ENCODE measurements at regions not wholly inside any gene's neighbourhood (a gene's known extent, or its start where the extent isn't known, plus 50 kb on each side); places are given as distances from the start of the nearest gene placed in this dataset.

DNA sequence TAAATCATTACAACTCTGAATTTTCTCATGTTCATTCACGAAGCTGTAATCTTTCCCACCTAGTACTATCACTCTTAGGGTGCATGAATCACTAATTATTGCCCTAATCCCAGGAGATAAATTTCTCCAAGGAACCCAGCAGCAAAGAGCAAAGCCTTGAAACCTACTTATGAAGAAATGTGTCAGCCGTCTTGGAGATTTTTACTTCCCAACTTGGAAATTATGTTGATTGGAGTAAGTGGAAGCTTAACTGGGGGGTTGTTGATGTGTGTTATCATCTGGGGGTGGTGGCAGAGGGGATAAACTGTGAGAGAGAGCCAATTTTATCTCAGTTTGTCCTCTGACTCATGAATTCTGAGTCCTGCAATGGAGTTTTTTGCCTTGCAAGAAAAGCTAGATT, 440.5 kb upstream of the WWC1 start:
- Histone ChIP-seq H3K4me3 (ENCODE audit: control extremely low read depth in 1 of 5, extremely low read depth in 1 of 5, insufficient read depth in 1 of 5, low read depth in 2 of 5, low read length in 4 of 5) (no peak overlapping the region), H3K4me1 (ENCODE audit: control insufficient read depth in 2 of 2, insufficient read depth in 2 of 2, low read length in 2 of 2) (no peaks in the 10 kb centered on the region), H3K9me3 (ENCODE audit: control extremely low read depth in 1 of 3, control insufficient read depth in 2 of 3, insufficient read depth in 1 of 3, low read length in 2 of 3) (no peaks in the 10 kb centered on the region), H3K9ac (ENCODE audit: low read length) (no peak overlapping the region), H3K79me2 (ENCODE audit: control insufficient read depth, insufficient read depth, low read length) (no peaks in the 10 kb centered on the region), H3K27ac (ENCODE audit: low read length in 2 of 2) (no peak overlapping the region), H3K36me3 (replicated peaks in 1 of 2; ENCODE audit: control extremely low read depth in 1 of 2, control insufficient read depth in 1 of 2, extremely low read depth in 1 of 2, insufficient read depth in 2 of 2, low read length in 1 of 2) (no peaks in the 10 kb centered on the region), H3K27me3 (replicated peaks in 1 of 4; ENCODE audit: control extremely low read depth in 1 of 4, control insufficient read depth in 3 of 4, insufficient read depth in 4 of 4, low read length in 3 of 4) (no peaks in the 10 kb centered on the region), H3K4me2 (replicated peaks; ENCODE audit: low read depth, low read length, poor library complexity, severe bottlenecking) (no peak overlapping the region), H4K20me1 (ENCODE audit: control insufficient read depth, insufficient read depth, low read length, poor library complexity, severe bottlenecking) (no peaks in the 10 kb centered on the region), H2AFZ (ENCODE audit: insufficient read depth, low read depth, low read length, poor library complexity, severe bottlenecking) (no peak overlapping the region)
- no peak for TF ChIP-seq EZH2 (IDR thresholded peaks at IDR 0.05; ENCODE audit: borderline replicate concordance, insufficient read depth, low read depth, low read length, poor library complexity, severe bottlenecking)
- TF ChIP-seq, protein P1, sequence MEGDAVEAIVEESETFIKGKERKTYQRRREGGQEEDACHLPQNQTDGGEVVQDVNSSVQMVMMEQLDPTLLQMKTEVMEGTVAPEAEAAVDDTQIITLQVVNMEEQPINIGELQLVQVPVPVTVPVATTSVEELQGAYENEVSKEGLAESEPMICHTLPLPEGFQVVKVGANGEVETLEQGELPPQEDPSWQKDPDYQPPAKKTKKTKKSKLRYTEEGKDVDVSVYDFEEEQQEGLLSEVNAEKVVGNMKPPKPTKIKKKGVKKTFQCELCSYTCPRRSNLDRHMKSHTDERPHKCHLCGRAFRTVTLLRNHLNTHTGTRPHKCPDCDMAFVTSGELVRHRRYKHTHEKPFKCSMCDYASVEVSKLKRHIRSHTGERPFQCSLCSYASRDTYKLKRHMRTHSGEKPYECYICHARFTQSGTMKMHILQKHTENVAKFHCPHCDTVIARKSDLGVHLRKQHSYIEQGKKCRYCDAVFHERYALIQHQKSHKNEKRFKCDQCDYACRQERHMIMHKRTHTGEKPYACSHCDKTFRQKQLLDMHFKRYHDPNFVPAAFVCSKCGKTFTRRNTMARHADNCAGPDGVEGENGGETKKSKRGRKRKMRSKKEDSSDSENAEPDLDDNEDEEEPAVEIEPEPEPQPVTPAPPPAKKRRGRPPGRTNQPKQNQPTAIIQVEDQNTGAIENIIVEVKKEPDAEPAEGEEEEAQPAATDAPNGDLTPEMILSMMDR (IDR thresholded peaks at IDR 0.05): no peak
- no peaks in the 10 kb centered on the region for H3K4me1 Mint-ChIP-seq
- H3K27ac Mint-ChIP-seq: no peak overlapping the region
- no peak for ATAC-seq (ENCODE audit: low read depth)
- no peak overlapping the region for H3K4me3 Mint-ChIP-seq
- WGBS (ENCODE audit: insufficient coverage): 67% methylated on average over 1 of the region's 2 CpGs
- ChIA-PET CTCF (no interaction called here), POLR2A (no interaction called here)
- intact Hi-C loops (cut with micrococcal nuclease): no loop called here
- no peaks in the 10 kb centered on the region for H3K9me3 Mint-ChIP-seq (ENCODE audit: insufficient read depth)
- DNase-seq: no peak
- H3K27me3 Mint-ChIP-seq: no peaks in the 10 kb centered on the region

DNA sequence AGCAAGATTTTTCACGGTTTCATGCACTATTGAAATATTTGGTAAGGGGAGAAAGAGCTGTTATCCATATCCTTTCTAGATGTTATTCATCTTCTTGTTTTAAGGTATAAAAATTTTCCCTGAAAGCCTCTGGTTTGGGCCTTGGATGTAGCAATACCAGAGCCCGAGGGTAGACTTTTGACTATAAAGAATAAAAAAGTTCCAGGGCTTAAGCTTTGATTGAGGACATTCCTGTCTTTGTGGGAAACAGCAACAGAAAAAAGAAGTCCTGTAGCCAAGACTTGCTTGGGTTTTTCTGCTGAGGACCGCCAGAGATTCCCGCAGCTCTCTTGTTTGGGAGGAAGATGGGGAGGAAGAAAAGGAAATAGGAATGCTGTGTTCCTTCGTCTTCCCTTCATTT, 440.0 kb upstream of the WWC1 start:
- Histone ChIP-seq H3K79me2 (ENCODE audit: control insufficient read depth, insufficient read depth, low read length) (no peaks in the 10 kb centered on the region), H3K9ac (ENCODE audit: low read length) (no peak overlapping the region), H3K27me3 (replicated peaks in 1 of 4; ENCODE audit: control extremely low read depth in 1 of 4, control insufficient read depth in 3 of 4, insufficient read depth in 4 of 4, low read length in 3 of 4) (no peaks in the 10 kb centered on the region), H2AFZ (ENCODE audit: insufficient read depth, low read depth, low read length, poor library complexity, severe bottlenecking) (no peak overlapping the region), H3K4me2 (replicated peaks; ENCODE audit: low read depth, low read length, poor library complexity, severe bottlenecking) (no peak overlapping the region), H3K4me1 (ENCODE audit: control insufficient read depth in 2 of 2, insufficient read depth in 2 of 2, low read length in 2 of 2) (no peaks in the 10 kb centered on the region), H3K36me3 (replicated peaks in 1 of 2; ENCODE audit: control extremely low read depth in 1 of 2, control insufficient read depth in 1 of 2, extremely low read depth in 1 of 2, insufficient read depth in 2 of 2, low read length in 1 of 2) (no peaks in the 10 kb centered on the region), H3K9me3 (ENCODE audit: control extremely low read depth in 1 of 3, control insufficient read depth in 2 of 3, insufficient read depth in 1 of 3, low read length in 2 of 3) (no peaks in the 10 kb centered on the region), H3K27ac (ENCODE audit: low read length in 2 of 2) (no peak overlapping the region), H3K4me3 (ENCODE audit: control extremely low read depth in 1 of 5, extremely low read depth in 1 of 5, insufficient read depth in 1 of 5, low read depth in 2 of 5, low read length in 4 of 5) (no peak overlapping the region), H4K20me1 (ENCODE audit: control insufficient read depth, insufficient read depth, low read length, poor library complexity, severe bottlenecking) (no peaks in the 10 kb centered on the region)
- no peaks in the 10 kb centered on the region for H3K9me3 Mint-ChIP-seq (ENCODE audit: insufficient read depth)
- DNase-seq (no peak), ATAC-seq (ENCODE audit: low read depth) (no peak)
- H3K4me3 Mint-ChIP-seq: no peak overlapping the region
- WGBS (ENCODE audit: insufficient coverage): 85% methylated on average over 1 of the region's 5 CpGs
- CTCF ChIA-PET: no interaction called here
- no peaks in the 10 kb centered on the region for H3K27me3 Mint-ChIP-seq
- intact Hi-C loops (cut with micrococcal nuclease): no loop called here
- H3K4me1 Mint-ChIP-seq: no peaks in the 10 kb centered on the region
- H3K27ac Mint-ChIP-seq: no peak overlapping the region
- TF ChIP-seq, protein P1 (IDR thresholded peaks at IDR 0.05): no peak
- TF ChIP-seq EZH2 (IDR thresholded peaks at IDR 0.05; ENCODE audit: borderline replicate concordance, insufficient read depth, low read depth, low read length, poor library complexity, severe bottlenecking): no peak
- POLR2A ChIA-PET: no interaction called here
